ENCODE measurements at regions not wholly inside any gene's neighbourhood (a gene's known extent, or its start where the extent isn't known, plus 50 kb on each side); places are given as distances from the start of the nearest gene placed in this dataset.

DNA sequence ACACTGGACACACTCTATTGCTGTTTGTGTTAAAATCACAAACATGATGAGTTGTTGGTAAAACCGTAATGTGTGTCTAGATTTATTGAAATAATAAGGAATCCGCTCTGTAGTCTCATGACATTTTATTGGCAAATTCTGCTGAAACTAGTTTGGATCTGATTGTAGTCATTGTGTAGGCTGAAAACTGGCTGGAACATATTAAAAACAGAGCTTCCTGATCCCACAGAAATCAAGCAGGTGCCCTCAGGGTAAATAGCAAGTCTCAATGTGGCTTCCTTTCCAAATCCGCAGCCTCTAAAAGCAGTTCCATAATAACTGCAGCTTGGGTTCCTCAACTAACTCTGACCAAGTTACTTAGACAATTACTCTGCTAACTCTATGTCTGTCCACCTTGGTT is 427.5 kb upstream of the KIF2A start:
- Histone ChIP-seq H2BK5ac (ENCODE audit: low read depth, low read length) (no peak overlapping the region), H3K9me3 (ENCODE audit: insufficient read depth in 2 of 2, low read depth in 1 of 2, low read length in 1 of 2) (no peaks in the 10 kb centered on the region; a peak in 1 of 4 replicates), H3K4me3 (ENCODE audit: extremely low read depth in 1 of 4, insufficient read depth in 2 of 4, low read depth in 3 of 4, low read length in 4 of 4) (no peak overlapping the region), H4K91ac (replicated peaks; ENCODE audit: insufficient read length, low read length) (no peak overlapping the region), H2AFZ (ENCODE audit: low read length) (peak overlapping the region; percentile 21; the same call in 1 of the 2 replicates), H3K56ac (replicated peaks; ENCODE audit: insufficient read length, low read depth, low read length) (no peak overlapping the region), H3K4ac (replicated peaks; ENCODE audit: insufficient read length, low read depth, low read length) (no peak overlapping the region), H3K79me1 (ENCODE audit: low read depth, low read length) (no peaks in the 10 kb centered on the region), H3K23me2 (ENCODE audit: low read depth, low read length) (no peaks in the 10 kb centered on the region; the same call in 1 of the 2 replicates), H3K79me2 (ENCODE audit: control insufficient read depth in 1 of 2, insufficient read depth in 2 of 2, low read length in 2 of 2) (no peaks in the 10 kb centered on the region), H3K4me1 (replicated peaks in 1 of 4; ENCODE audit: control insufficient read depth in 3 of 4, insufficient read depth in 4 of 4, low read length in 3 of 4) (no peaks in the 10 kb centered on the region; a peak in 1 of 7 replicates), H3K14ac (ENCODE audit: insufficient read length) (no peak overlapping the region), H3K4me2 (ENCODE audit: insufficient read depth in 1 of 2, low read depth in 2 of 2, low read length in 2 of 2) (no peak overlapping the region), H4K8ac (ENCODE audit: extremely low read depth, insufficient read depth, low read length) (no peak overlapping the region), H3K18ac (ENCODE audit: extremely low read depth, low read length) (no peak overlapping the region), H3K27me3 (replicated peaks in 1 of 4; ENCODE audit: control insufficient read depth in 3 of 4, extremely low read depth in 1 of 4, insufficient read depth in 3 of 4, low read length in 3 of 4) (no peaks in the 10 kb centered on the region), H3K27ac (ENCODE audit: low read depth, low read length) (no peak overlapping the region), H4K20me1 (replicated peaks in 1 of 2; ENCODE audit: control insufficient read depth in 1 of 2, insufficient read depth in 2 of 2, low read length in 2 of 2) (no peaks in the 10 kb centered on the region), H2BK12ac (ENCODE audit: low read depth, low read length) (no peak overlapping the region), H2AK5ac (ENCODE audit: low read depth, low read length) (no peak overlapping the region), H3K23ac (ENCODE audit: insufficient read length) (no peak overlapping the region), H4K5ac (ENCODE audit: insufficient read length, low read depth, low read length) (no peak overlapping the region), H2BK20ac (ENCODE audit: low read length) (no peak overlapping the region), H3K9ac (replicated peaks in 1 of 4; ENCODE audit: extremely low read depth in 1 of 4, low read depth in 3 of 4, low read length in 3 of 4) (no peak overlapping the region), H2BK15ac (ENCODE audit: low read length) (no peak overlapping the region), H2BK120ac (replicated peaks; ENCODE audit: low read depth, low read length) (no peak overlapping the region), H3K36me3 (ENCODE audit: control insufficient read depth in 2 of 4, insufficient read depth in 4 of 4, low read length in 3 of 4) (no peaks in the 10 kb centered on the region)
- ChIA-PET CTCF (ENCODE audit: partially characterized antibody) (interaction anchor here (1.1 kb wide), 2 partner anchors 12 to 36 kb away, joined by 3 to 4 read pairs; no protein-coding TSS in a partner anchor), POLR2A (ENCODE audit: partially characterized antibody) (no interaction called here)
- DNase-seq (ENCODE audit: low read depth in 1 of 2, low spot score in 2 of 2) (no peak), FAIRE-seq (no peak)
- WGBS, 2 experiments (ENCODE audit: extremely low coverage in 1 of 2, insufficient coverage in 1 of 2, insufficient read length in 1 of 2, insufficient replicate concordance in 2 of 2, low coverage in 1 of 2, low lambda C conversion rate in 2 of 2, missing lambda C conversion rate in 1 of 2) = 95% methylated on average over 3 of the region's 3 CpGs; no CpG with 5 or more reads in 1 of the 2 experiments
- no peak for TF ChIP-seq CREB1 (IDR thresholded peaks at IDR 0.05)
- no peak for TF ChIP-seq RFX5 (IDR thresholded peaks at IDR 0.05; ENCODE audit: borderline replicate concordance, low read depth, low read length)
- TF ChIP-seq SAP30 (IDR thresholded peaks at IDR 0.05; ENCODE audit: insufficient read depth, insufficient replicate concordance, low read length) = no peak
- no peak for TF ChIP-seq MAFK (IDR thresholded peaks at IDR 0.05; ENCODE audit: low read depth, low read length)
- TF ChIP-seq FOSL1 (IDR thresholded peaks at IDR 0.05; ENCODE audit: insufficient read depth, low read depth, low read length) = no peak
- no peak for TF ChIP-seq KDM5A (IDR thresholded peaks at IDR 0.05; ENCODE audit: low read length)
- TF ChIP-seq TAF7 (optimal IDR thresholded peaks at IDR 0.05; ENCODE audit: borderline replicate concordance, low read depth, low read length) = no peak
- no peak for TF ChIP-seq EGR1 (IDR thresholded peaks at IDR 0.05; ENCODE audit: borderline replicate concordance, low read depth, low read length)
- TF ChIP-seq PHF8 (conservative IDR thresholded peaks at IDR 0.05; ENCODE audit: low read depth, low read length) = no peak
- no peak for TF ChIP-seq KDM1A (IDR thresholded peaks at IDR 0.05; ENCODE audit: borderline replicate concordance, low read length)
- TF ChIP-seq SUZ12 (IDR thresholded peaks at IDR 0.05; ENCODE audit: low read length) = no peak
- TF ChIP-seq, protein P1, sequence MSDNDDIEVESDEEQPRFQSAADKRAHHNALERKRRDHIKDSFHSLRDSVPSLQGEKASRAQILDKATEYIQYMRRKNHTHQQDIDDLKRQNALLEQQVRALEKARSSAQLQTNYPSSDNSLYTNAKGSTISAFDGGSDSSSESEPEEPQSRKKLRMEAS (IDR thresholded peaks at IDR 0.05) = no peak
- TF ChIP-seq, protein P2, sequence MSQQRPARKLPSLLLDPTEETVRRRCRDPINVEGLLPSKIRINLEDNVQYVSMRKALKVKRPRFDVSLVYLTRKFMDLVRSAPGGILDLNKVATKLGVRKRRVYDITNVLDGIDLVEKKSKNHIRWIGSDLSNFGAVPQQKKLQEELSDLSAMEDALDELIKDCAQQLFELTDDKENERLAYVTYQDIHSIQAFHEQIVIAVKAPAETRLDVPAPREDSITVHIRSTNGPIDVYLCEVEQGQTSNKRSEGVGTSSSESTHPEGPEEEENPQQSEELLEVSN (IDR thresholded peaks at IDR 0.05) = no peak
- TF ChIP-seq NRF1 (IDR thresholded peaks at IDR 0.05; ENCODE audit: low read depth, low read length) = no peak
